ENCODE measurements at regions not wholly inside any gene's neighbourhood (a gene's known extent, or its start where the extent isn't known, plus 50 kb on each side); places are given as distances from the start of the nearest gene placed in this dataset.

GRCh38 chr4:11511321-11511720 lies 82.6 kb upstream of the HS3ST1 start:
- TF ChIP-seq POLR2AphosphoS5 (IDR thresholded peaks at IDR 0.05; ENCODE audit: low read depth, low read length) (no peak), CTCF (IDR thresholded peaks at IDR 0.05 in 2 of 3, conservative IDR thresholded peaks at IDR 0.05 in 1 of 3; ENCODE audit: borderline replicate concordance in 1 of 3, insufficient read depth in 1 of 3, low read depth in 2 of 3, low read length in 2 of 3) (no peak)
